Trophoblast cell (in vitro differentiated cells and primary cell): ENCODE measurements at regions not wholly inside any gene's neighbourhood (a gene's known extent, or its start where the extent isn't known, plus 50 kb on each side); places are given as distances from the start of the nearest gene placed in this dataset.

Experiments used
- DNase-seq, 2 donors: peaks; one replicate each; pipeline ENCODE4 v3.0.0-alpha.2; 2016
- H2AFZ ChIP-seq: 2 replicates; pipeline ENCODE4 v1.6.1; 2013; ENCODE audit warnings: low read length, moderate library complexity, mild to moderate bottlenecking; ENCODE audit not compliant: insufficient read depth, poor library complexity
- H2AK5ac ChIP-seq: 2 replicates; pipeline ENCODE4 v1.6.1; 2013; ENCODE audit warnings: mild to moderate bottlenecking, low read length
- H2BK120ac ChIP-seq: 2 replicates; pipeline ENCODE4 v1.6.1; 2013; ENCODE audit warnings: low read length, mild to moderate bottlenecking, moderate library complexity; ENCODE audit not compliant: insufficient read depth, poor library complexity
- H2BK12ac ChIP-seq: 2 replicates; pipeline ENCODE4 v1.6.1; 2013; ENCODE audit warnings: mild to moderate bottlenecking, low read length, moderate library complexity
- H2BK5ac ChIP-seq: 2 replicates; pipeline ENCODE4 v1.6.1; 2013; ENCODE audit warnings: low read length, low read depth, moderate library complexity, mild to moderate bottlenecking; ENCODE audit not compliant: poor library complexity
- H3K14ac ChIP-seq: 2 replicates; pipeline ENCODE4 v1.6.1; 2013; ENCODE audit warnings: mild to moderate bottlenecking, low read length
- H3K18ac ChIP-seq: 2 replicates; pipeline ENCODE4 v1.6.1; 2013; ENCODE audit warnings: mild to moderate bottlenecking, low read length
- H3K23ac ChIP-seq: 2 replicates; pipeline ENCODE4 v1.6.1; 2013; ENCODE audit warnings: low read length
- H3K27ac ChIP-seq: 2 replicates; pipeline ENCODE4 v1.5.1; 2013; ENCODE audit warnings: low read depth, mild to moderate bottlenecking, inconsistent platforms, low read length, moderate library complexity
- H3K27me3 ChIP-seq: 2 replicates; pipeline ENCODE4 v1.6.1; 2013; ENCODE audit warnings: inconsistent platforms, mild to moderate bottlenecking, low read length, moderate library complexity; ENCODE audit not compliant: insufficient read depth
- H3K36me3 ChIP-seq, 2 experiments: 1 replicate in 1 of 2; 2 replicates in 1 of 2; pipeline ENCODE4 v1.6.1; 2013; ENCODE audit warnings: low read length in 2 of 2, mild to moderate bottlenecking in 2 of 2, moderate library complexity in 1 of 2; ENCODE audit not compliant: insufficient read depth in 2 of 2, control insufficient read depth in 1 of 2
- H3K4ac ChIP-seq: 2 replicates; pipeline ENCODE4 v1.6.1; 2013; ENCODE audit warnings: low read depth, mild to moderate bottlenecking, low read length, moderate library complexity
- H3K4me1 ChIP-seq, 2 experiments: 1 replicate in 1 of 2; 2 replicates in 1 of 2; pipeline ENCODE4 v1.6.1; 2013; ENCODE audit warnings: low read length in 2 of 2, mild to moderate bottlenecking in 2 of 2, moderate library complexity in 1 of 2; ENCODE audit not compliant: insufficient read depth in 2 of 2, control insufficient read depth in 1 of 2
- H3K4me2 ChIP-seq: 2 replicates; pipeline ENCODE4 v1.6.1; 2013; ENCODE audit warnings: inconsistent platforms, mild to moderate bottlenecking, low read length, moderate library complexity
- H3K4me3 ChIP-seq: 2 replicates; pipeline ENCODE4 v1.5.1; 2013; ENCODE audit warnings: mild to moderate bottlenecking, low read depth, low read length, inconsistent platforms
- H3K79me1 ChIP-seq: one replicate; pipeline ENCODE4 v1.6.1; 2013; ENCODE audit warnings: low read length
- H3K79me2 ChIP-seq: 2 replicates; pipeline ENCODE4 v1.6.1; 2013; ENCODE audit warnings: low read length, mild to moderate bottlenecking; ENCODE audit not compliant: control insufficient read depth, insufficient read depth, poor library complexity
- H3K9ac ChIP-seq: 2 replicates; pipeline ENCODE4 v1.6.1; 2013; ENCODE audit warnings: mild to moderate bottlenecking, low read length
- H3K9me3 ChIP-seq: 2 replicates; pipeline ENCODE4 v1.6.1; 2013; ENCODE audit warnings: low read depth, mild to moderate bottlenecking, control low read depth, inconsistent platforms, low read length; ENCODE audit not compliant: insufficient read depth
- H4K12ac ChIP-seq: 2 replicates; pipeline ENCODE4 v1.6.1; 2013; ENCODE audit warnings: low read depth, mild to moderate bottlenecking, low read length, moderate library complexity
- H4K8ac ChIP-seq: 2 replicates; pipeline ENCODE4 v1.6.1; 2013; ENCODE audit warnings: low read depth, mild to moderate bottlenecking, low read length, moderate library complexity
- H4K91ac ChIP-seq: one replicate; pipeline ENCODE4 v1.6.1; 2013; ENCODE audit warnings: low read depth, mild to moderate bottlenecking, low read length, moderate library complexity
- WGBS: extraction: QIAGEN DNeasy Blood & Tissue Kit; methylation state at CpG from one replicate; pipeline ENCODE4 v1.1.7; 2013; ENCODE audit warnings: missing lambda C conversion rate; ENCODE audit not compliant: insufficient read length, insufficient coverage; ENCODE audit errors: extremely low coverage; 5-methylcytosine and 5-hydroxymethylcytosine counted together

- H2AFZ ChIP-seq: no peak overlapping the region
- H3K4me3 ChIP-seq: no peak overlapping the region
- H2AK5ac ChIP-seq: no peak overlapping the region
- H4K91ac ChIP-seq: no peak overlapping the region
- no peak overlapping the region for H3K14ac ChIP-seq
- H3K9ac ChIP-seq: no peak overlapping the region
- H2BK12ac ChIP-seq: no peak overlapping the region
- H3K79me2 ChIP-seq: no peaks in the 10 kb centered on the region
- no peaks in the 10 kb centered on the region for H3K36me3 ChIP-seq
- H3K9me3 ChIP-seq: no peaks in the 10 kb centered on the region
- no peak overlapping the region for H4K12ac ChIP-seq
- H3K27me3 ChIP-seq: no peaks in the 10 kb centered on the region
- DNase-seq: no peak
- no peak overlapping the region for H2BK120ac ChIP-seq
- H3K4me2 ChIP-seq: no peak overlapping the region
- no peak overlapping the region for H3K27ac ChIP-seq
- H3K23ac ChIP-seq: no peak overlapping the region
- no peak overlapping the region for H2BK5ac ChIP-seq
- WGBS: no CpG with 5 or more reads among the region's 3 CpGs
- no peak overlapping the region for H3K4ac ChIP-seq
- no peaks in the 10 kb centered on the region for H3K4me1 ChIP-seq
- no peak overlapping the region for H3K18ac ChIP-seq
- H4K8ac ChIP-seq: no peak overlapping the region
- H3K79me1 ChIP-seq: no peaks in the 10 kb centered on the region
Observed at GRCh38 chr5:8676695-8677094, 807.7 kb downstream of the MTRR start.

GRCh38 chr5:8682381-8682780, 813.4 kb downstream of the MTRR start:
- Histone ChIP-seq H2AK5ac (no peak overlapping the region), H3K27ac (no peak overlapping the region), H2AFZ (no peak overlapping the region), H3K27me3 (no peaks in the 10 kb centered on the region), H3K23ac (no peak overlapping the region), H3K4me2 (no peak overlapping the region), H3K4me1 (no peaks in the 10 kb centered on the region), H3K79me2 (no peaks in the 10 kb centered on the region), H4K12ac (no peak overlapping the region), H3K4me3 (no peak overlapping the region), H3K36me3 (no peaks in the 10 kb centered on the region), H3K18ac (no peak overlapping the region), H3K9me3 (no peaks in the 10 kb centered on the region), H2BK5ac (no peak overlapping the region), H3K9ac (no peak overlapping the region), H3K14ac (no peak overlapping the region), H3K4ac (no peak overlapping the region), H3K79me1 (no peaks in the 10 kb centered on the region), H4K8ac (no peak overlapping the region), H4K91ac (no peak overlapping the region), H2BK120ac (no peak overlapping the region), H2BK12ac (no peak overlapping the region)
- no peak for DNase-seq
- WGBS: no CpG with 5 or more reads among the region's 3 CpGs

GRCh38 chr5:8683496-8683895, 814.5 kb downstream of the MTRR start:
- Histone ChIP-seq H2AFZ (no peak overlapping the region), H3K4me2 (no peak overlapping the region), H3K36me3 (no peaks in the 10 kb centered on the region), H2BK120ac (no peak overlapping the region), H3K23ac (no peak overlapping the region), H3K9ac (no peak overlapping the region), H3K79me2 (no peaks in the 10 kb centered on the region), H2BK5ac (no peak overlapping the region), H3K79me1 (no peaks in the 10 kb centered on the region), H3K27ac (no peak overlapping the region), H3K4ac (no peak overlapping the region), H3K18ac (no peak overlapping the region), H3K9me3 (no peaks in the 10 kb centered on the region), H3K4me3 (no peak overlapping the region), H2AK5ac (no peak overlapping the region), H4K12ac (no peak overlapping the region), H4K91ac (no peak overlapping the region), H4K8ac (no peak overlapping the region), H3K27me3 (no peaks in the 10 kb centered on the region), H3K14ac (no peak overlapping the region), H3K4me1 (no peaks in the 10 kb centered on the region), H2BK12ac (no peak overlapping the region)
- no CpG with 5 or more reads among the region's 2 CpGs for WGBS
- no peak for DNase-seq

DNA sequence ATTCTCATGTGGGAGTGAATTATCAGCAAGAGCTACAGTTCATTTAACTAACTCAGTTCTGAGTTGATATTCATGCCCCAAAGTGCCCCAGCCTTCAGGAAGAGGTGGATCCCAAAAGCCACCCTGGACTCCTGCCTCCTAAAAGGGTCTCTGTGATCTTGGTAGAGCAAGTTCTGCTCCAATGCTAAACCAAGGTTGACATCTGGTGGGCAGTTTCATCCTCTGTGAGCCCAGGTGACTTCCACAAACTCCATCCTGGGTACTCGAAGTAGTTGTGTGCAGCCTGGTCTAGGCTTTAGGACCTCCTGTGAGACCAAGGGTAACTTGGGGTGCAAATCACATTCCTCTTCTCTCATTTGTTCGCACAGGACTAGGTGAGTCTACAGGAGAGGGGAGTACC, 816.8 kb downstream of the MTRR start:
- no peaks in the 10 kb centered on the region for H3K27me3 ChIP-seq
- H2AFZ ChIP-seq: no peak overlapping the region
- H3K36me3 ChIP-seq: no peaks in the 10 kb centered on the region
- no peaks in the 10 kb centered on the region for H3K9me3 ChIP-seq
- H3K4me2 ChIP-seq: no peak overlapping the region
- no peak overlapping the region for H3K9ac ChIP-seq
- H4K91ac ChIP-seq: no peak overlapping the region
- no peak for DNase-seq
- WGBS: no CpG with 5 or more reads among the region's 2 CpGs
- H2BK12ac ChIP-seq: no peak overlapping the region
- no peak overlapping the region for H2BK5ac ChIP-seq
- no peak overlapping the region for H4K12ac ChIP-seq
- no peak overlapping the region for H3K27ac ChIP-seq
- no peaks in the 10 kb centered on the region for H3K79me1 ChIP-seq
- no peak overlapping the region for H3K4ac ChIP-seq
- no peak overlapping the region for H4K8ac ChIP-seq
- H3K14ac ChIP-seq: no peak overlapping the region
- H3K4me1 ChIP-seq: no peaks in the 10 kb centered on the region
- no peak overlapping the region for H2AK5ac ChIP-seq
- no peak overlapping the region for H2BK120ac ChIP-seq
- no peak overlapping the region for H3K4me3 ChIP-seq
- H3K18ac ChIP-seq: no peak overlapping the region
- no peak overlapping the region for H3K23ac ChIP-seq
- no peaks in the 10 kb centered on the region for H3K79me2 ChIP-seq
